ENCODE measurements at regions not wholly inside any gene's neighbourhood (a gene's known extent, or its start where the extent isn't known, plus 50 kb on each side); places are given as distances from the start of the nearest gene placed in this dataset.

DNA sequence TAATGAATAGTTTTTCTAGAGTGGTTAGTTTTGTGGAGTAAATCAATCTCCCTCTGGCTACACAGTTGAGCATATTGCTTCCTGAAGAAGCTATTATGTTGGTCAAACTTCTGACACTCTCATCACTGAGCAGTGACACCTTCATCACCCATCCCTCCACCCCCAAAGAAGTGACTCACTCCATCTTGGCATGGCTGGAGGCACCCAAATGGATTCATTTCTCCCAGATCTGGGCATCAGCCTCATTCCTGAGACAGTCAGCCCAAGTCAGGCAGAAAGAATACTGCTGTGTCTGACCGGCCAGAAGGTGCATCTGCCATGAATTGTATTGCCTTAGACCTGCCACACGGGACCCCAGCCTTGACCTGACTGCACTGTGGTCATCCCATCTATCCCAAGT lies 117.0 kb upstream of the HABP2 start:
- no peak overlapping the region for H3K4me3 ChIP-seq (ENCODE audit: low read depth, low read length)
- DNase-seq (ENCODE audit: low read depth): no peak
- TF ChIP-seq, protein P1, sequence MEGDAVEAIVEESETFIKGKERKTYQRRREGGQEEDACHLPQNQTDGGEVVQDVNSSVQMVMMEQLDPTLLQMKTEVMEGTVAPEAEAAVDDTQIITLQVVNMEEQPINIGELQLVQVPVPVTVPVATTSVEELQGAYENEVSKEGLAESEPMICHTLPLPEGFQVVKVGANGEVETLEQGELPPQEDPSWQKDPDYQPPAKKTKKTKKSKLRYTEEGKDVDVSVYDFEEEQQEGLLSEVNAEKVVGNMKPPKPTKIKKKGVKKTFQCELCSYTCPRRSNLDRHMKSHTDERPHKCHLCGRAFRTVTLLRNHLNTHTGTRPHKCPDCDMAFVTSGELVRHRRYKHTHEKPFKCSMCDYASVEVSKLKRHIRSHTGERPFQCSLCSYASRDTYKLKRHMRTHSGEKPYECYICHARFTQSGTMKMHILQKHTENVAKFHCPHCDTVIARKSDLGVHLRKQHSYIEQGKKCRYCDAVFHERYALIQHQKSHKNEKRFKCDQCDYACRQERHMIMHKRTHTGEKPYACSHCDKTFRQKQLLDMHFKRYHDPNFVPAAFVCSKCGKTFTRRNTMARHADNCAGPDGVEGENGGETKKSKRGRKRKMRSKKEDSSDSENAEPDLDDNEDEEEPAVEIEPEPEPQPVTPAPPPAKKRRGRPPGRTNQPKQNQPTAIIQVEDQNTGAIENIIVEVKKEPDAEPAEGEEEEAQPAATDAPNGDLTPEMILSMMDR (IDR thresholded peaks at IDR 0.05; ENCODE audit: insufficient read depth, low read depth, low read length, missing control alignments): no peak

DNA sequence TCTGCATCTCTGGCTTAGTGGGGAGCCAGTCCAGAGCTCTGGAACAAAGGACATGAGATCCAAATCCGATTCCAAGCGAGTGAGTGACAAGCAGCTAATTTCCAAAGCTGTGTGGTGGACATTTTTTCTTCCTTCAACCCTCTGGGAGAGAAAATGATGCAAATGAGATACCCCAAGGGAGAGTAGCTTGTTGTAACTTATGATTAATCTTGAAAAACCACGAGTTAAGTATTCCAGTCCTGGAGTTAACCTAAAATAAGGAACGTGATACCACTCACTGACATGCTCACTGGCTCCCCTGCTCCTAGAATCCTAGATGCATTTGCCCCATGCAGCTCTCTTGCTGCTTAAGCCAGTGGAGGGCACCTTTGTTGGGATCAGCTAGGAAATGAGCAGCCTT lies 116.0 kb upstream of the HABP2 start:
- TF ChIP-seq, protein P1 (IDR thresholded peaks at IDR 0.05; ENCODE audit: insufficient read depth, low read depth, low read length, missing control alignments): no peak
- H3K4me3 ChIP-seq (ENCODE audit: low read depth, low read length): no peak overlapping the region
- no peak for DNase-seq (ENCODE audit: low read depth)

DNA sequence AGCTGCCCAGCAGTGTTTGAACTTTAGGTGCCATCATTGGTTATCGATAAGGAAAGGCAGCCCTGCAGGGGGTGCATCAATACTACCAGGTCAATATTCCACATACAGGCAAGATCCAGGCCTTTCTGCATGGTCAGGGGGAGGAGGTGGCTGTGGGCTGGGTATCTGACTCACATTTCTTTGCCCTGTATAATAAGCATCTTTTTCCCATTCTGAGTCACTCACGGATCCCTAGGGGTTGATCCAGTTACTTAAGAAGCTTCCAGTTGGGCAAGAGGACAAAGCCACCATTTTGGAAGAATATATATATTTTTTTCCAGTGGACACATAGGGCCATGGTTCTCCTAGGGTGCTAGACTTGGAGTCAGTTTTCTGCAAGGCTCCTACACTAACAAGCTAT lies 114.2 kb upstream of the HABP2 start:
- H3K4me3 ChIP-seq (ENCODE audit: low read depth, low read length): no peak overlapping the region
- DNase-seq (ENCODE audit: low read depth): no peak

DNA sequence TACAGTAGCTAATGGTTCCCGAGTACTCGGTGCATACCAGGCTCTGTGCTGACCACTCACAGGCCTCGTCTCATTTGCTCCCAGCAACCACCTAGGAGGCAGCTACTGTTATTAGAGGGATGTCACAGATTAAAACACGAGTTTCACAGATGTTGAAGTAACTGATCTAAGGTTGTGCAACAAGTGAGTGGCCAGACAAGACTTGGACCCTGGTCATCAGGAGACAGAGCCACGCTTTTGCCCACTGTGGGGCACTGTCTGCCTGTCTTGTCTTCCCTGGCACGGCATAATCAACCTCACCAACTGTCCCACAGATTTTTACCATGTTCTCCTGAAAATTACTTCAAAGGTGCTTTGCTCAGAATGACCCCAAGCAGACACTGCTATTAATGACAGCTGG lies 111.6 kb upstream of the HABP2 start:
- no peak for DNase-seq (ENCODE audit: low read depth)
- TF ChIP-seq, protein P1 (IDR thresholded peaks at IDR 0.05; ENCODE audit: insufficient read depth, low read depth, low read length, missing control alignments): no peak
- no peak overlapping the region for H3K4me3 ChIP-seq (ENCODE audit: low read depth, low read length)

More for the DNA sequence above, 114.2 kb upstream of the HABP2 start:
- TF ChIP-seq, protein P1 (IDR thresholded peaks at IDR 0.05; ENCODE audit: insufficient read depth, low read depth, low read length, missing control alignments): no peak

DNA sequence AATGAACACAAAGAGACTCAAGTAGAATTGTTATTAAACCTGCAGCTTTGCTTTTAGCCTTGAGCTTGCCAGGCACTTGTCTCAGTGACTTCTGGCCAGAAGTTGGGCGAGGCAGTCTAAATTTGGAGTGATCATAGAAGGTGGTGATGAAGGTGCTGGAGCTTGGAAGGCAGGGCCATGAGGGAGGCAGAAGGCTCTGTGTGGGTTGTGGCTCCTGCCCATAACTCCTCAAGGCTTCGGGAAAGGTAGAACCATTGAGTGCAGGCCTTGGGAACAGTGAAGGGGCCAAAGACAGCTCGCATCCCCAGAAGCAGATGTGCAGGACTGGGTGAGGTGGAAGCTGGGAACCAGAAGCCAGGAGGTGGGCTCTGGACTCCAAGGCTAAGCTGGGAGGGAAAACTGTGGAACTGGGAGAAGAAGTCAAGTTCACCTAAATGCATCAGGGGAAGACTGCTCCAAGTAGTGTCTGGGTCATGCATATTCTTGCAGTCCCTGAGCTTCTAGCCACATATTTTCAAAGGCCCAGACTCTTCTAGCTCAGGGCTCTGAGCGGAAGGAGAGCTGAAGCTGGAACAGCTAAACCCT lies 111.1 kb upstream of the HABP2 start:
- no peak for DNase-seq (ENCODE audit: low read depth)
- TF ChIP-seq, protein P1 (IDR thresholded peaks at IDR 0.05; ENCODE audit: insufficient read depth, low read depth, low read length, missing control alignments): no peak
- no peak overlapping the region for H3K4me3 ChIP-seq (ENCODE audit: low read depth, low read length)

DNA sequence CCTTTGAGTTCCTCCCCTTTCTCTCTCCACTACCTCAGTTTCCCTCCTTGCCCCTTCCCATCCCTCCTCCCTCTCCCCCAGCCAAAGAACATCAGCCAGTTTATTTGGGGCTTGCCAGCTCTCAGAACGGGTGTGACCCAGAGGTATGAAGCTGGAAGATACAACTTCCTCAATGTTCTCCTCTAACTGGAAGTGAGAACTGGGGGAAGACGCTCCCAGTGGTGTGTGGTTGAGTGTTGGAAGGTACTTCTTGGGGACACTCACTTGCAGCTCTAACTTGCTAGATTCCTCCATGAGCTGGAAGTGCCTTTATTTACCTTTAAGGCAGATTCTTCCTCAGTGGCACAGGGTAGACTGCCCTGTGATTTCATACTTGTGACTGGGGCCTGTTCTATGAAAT lies 110.5 kb upstream of the HABP2 start:
- no peak overlapping the region for H3K4me3 ChIP-seq (ENCODE audit: low read depth, low read length)
- TF ChIP-seq, protein P1 (IDR thresholded peaks at IDR 0.05; ENCODE audit: insufficient read depth, low read depth, low read length, missing control alignments): no peak
- DNase-seq (ENCODE audit: low read depth): no peak

All from GM12865 (cell line).